CD4-positive, alpha-beta T cell treated with Interleukin-21 for 1 hour (primary cell): ENCODE measurements at regions not wholly inside any gene's neighbourhood (a gene's known extent, or its start where the extent isn't known, plus 50 kb on each side); places are given as distances from the start of the nearest gene placed in this dataset.
A peak's percentile ranks its signal among the peaks of the same experiment; 100 is the strongest.

Experiments
- DNase-seq: peaks from one replicate; pipeline ENCODE4 v3.0.0-alpha.2; 2020

DNA sequence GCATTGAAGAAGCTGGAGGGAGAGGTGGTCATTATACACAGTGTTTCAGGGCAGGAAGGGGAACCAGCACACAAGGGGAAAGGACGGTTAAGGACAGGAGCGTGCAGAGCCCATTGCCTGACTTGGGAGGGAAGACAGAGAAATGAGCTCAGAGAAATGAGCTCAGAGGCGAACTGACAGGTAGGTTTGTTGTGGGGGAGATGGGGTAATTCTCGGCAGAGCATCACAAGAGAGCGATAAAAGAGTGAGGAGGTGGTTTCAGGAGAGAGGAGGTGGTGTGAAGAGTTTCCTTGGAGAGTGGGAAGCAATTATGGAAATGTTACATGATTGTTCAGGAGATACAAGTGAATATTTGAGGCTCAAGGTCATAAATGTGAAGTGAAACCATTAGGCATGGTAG is 61.0 kb downstream of the MRGPRX1 start:
- DNase-seq, result no peak

GRCh38 chr11:18865951-18866350 is 73.3 kb downstream of the MRGPRX1 start:
- no peak for DNase-seq

DNA sequence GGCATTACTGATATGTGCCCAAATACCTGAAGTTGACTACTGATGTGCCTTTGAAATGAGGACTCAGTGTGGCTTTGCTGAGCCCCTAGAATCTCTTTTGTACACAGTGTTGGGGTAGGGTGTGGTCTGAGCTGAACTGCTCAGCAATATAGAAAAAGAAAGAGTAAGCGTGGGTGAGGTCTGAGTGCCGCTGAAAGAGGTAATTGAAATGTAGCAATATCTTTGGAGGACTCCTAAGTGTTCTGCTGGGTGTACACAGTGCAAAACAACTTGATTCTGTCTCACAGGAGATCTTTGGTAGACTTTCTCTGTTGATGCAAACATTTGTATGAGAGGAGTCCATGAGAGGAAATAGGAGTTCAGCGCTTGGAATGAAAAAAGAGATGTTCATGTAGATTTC is 73.7 kb upstream of the PTPN5 start:
- DNase-seq, result no peak

DNA sequence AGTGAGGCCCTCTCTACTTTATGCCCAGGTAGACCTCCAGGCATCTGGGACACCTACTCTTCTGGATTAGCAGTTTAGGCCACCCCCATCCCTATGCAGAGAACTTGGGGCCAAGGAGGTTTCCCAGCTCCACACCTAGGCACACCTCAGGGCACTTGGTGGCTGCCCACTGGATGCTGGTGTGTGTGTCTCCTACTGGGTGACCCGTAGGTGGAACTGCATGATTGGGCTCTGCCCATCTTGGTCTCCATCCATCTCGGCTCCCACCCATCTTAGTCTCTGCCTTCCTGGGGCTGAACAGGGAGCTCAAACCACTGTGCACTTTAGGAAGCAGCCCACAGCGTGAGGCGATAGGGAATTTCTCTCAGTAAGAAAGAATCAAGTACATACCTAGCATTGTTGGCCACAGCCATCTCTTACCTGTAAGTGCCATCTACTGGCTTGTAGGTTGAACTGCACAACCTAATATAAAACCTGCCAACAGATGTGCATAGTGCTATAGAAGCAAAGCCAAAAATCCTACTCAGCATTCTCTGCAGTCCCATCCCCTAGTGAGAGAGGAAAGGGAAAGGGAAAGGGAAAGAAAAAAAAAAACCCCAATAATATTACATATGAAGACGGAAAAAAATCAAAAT is 61.6 kb upstream of the PTPN5 start:
- DNase-seq, result peak; percentile 7

DNA sequence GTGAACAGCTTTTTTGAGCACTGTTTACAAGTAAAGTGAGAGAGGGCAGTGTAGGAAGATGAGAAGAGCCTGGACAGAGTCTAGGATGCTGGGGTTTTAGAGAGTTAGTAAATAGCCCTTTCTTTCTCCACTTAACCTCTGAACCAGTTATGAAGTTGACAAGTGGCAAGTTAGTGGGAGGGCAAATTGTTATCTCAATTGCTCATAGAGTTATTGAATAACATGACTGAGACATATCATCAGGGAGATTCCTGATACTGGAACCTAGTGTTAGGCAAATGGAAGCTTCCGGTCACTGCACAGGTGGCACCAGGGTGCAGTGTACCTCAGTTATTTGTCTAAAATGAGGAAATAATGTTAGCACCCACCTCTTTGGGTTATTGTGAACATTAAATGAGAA is 57.8 kb upstream of the PTPN5 start:
- no peak for DNase-seq

- DNase-seq, result peak; percentile 11
Measured at GRCh38 chr11:18844753-18845367, 53.3 kb upstream of the PTPN5 start.
